WTC11 (cell line): ENCODE measurements at regions not wholly inside any gene's neighbourhood (a gene's known extent, or its start where the extent isn't known, plus 50 kb on each side); places are given as distances from the start of the nearest gene placed in this dataset.

Experiments used
- ATAC-seq: fragments of 200-7000 bp; cut with Tn5 transposase; 2 replicates; pipeline ENCODE4 v1.10.0; 2021; ENCODE audit warnings: mild to moderate bottlenecking, moderate library complexity
- CTCF ChIA-PET: fragments of 300-600 bp; sonication (Branson Sonifier 250); formaldehyde crosslinking; loops from one replicate; lab custom pipeline; 2021; ENCODE audit warnings: antibody characterized with exemption; lab: Charles Lee
- POLR2A ChIA-PET: fragments of 350-600 bp; sonication (Branson Sonifier 250); formaldehyde crosslinking; loops from one replicate; lab custom pipeline; 2021; ENCODE audit warnings: antibody characterized with exemption; lab: Charles Lee
- DNase-seq: peaks from one replicate; pipeline ENCODE4 v3.0.0; 2021; ENCODE audit warnings: low spot score
- H3K27ac Mint-ChIP-seq: 2 replicates; pipeline ENCODE4 v1.8.0; 2021; ENCODE audit warnings: mixed read lengths
- H3K27me3 Mint-ChIP-seq: 2 replicates; pipeline ENCODE4 v1.8.0; 2021; ENCODE audit warnings: low read depth, mild to moderate bottlenecking, moderate library complexity, mixed read lengths
- H3K36me3 Mint-ChIP-seq: 2 replicates; pipeline ENCODE4 v1.8.0; 2021; ENCODE audit warnings: mixed read lengths
- H3K4me1 Mint-ChIP-seq: 2 replicates; pipeline ENCODE4 v1.8.0; 2022; ENCODE audit warnings: mixed read lengths
- H3K4me3 Mint-ChIP-seq: 2 replicates; pipeline ENCODE4 v1.8.0; 2021; ENCODE audit warnings: mild to moderate bottlenecking, moderate library complexity, mixed read lengths
- H3K9me3 Mint-ChIP-seq: 2 replicates; pipeline ENCODE4 v1.8.0; 2021; ENCODE audit warnings: mixed read lengths
- E2F4 ChIP-seq: sonication (generic); formaldehyde crosslinking; IDR thresholded peaks from 2 replicates; pipeline ENCODE4 v1.8.1; 2022; ENCODE audit warnings: low read depth, mild to moderate bottlenecking, moderate library complexity, missing genetic modification reagents, borderline replicate concordance
- FOXP1 ChIP-seq: sonication (generic); formaldehyde crosslinking; IDR thresholded peaks from 2 replicates; pipeline ENCODE4 v1.8.0; 2022; ENCODE audit warnings: missing genetic modification reagents, mild to moderate bottlenecking, moderate library complexity, borderline replicate concordance
- GTF2I ChIP-seq: fragments of 250-450 bp; sonication (Bioruptor Pico); conservative IDR thresholded peaks from 2 replicates; pipeline ENCODE4 v1.4.0; 2021; ENCODE audit warnings: mild to moderate bottlenecking
- HMGXB4 ChIP-seq: sonication (generic); formaldehyde crosslinking; IDR thresholded peaks from 2 replicates; pipeline ENCODE4 v1.8.1; 2023; ENCODE audit warnings: mild to moderate bottlenecking, moderate library complexity, missing genetic modification reagents
- IRF2 ChIP-seq: sonication (generic); formaldehyde crosslinking; IDR thresholded peaks from 2 replicates; pipeline ENCODE4 v1.8.0; 2022; ENCODE audit warnings: low read depth, missing genetic modification reagents, borderline replicate concordance
- MXD4 ChIP-seq: fragments of 250-450 bp; sonication (Bioruptor Pico); IDR thresholded peaks from 2 replicates; pipeline ENCODE4 v1.8.0; 2021; ENCODE audit warnings: mild to moderate bottlenecking, moderate library complexity, borderline replicate concordance
- NFYB ChIP-seq: sonication (generic); formaldehyde crosslinking; conservative IDR thresholded peaks from 2 replicates; pipeline ENCODE4 v1.8.0; 2022; ENCODE audit warnings: low read depth, missing genetic modification reagents
- OVOL2 ChIP-seq: fragments of 250-450 bp; sonication (Bioruptor Pico); IDR thresholded peaks from 2 replicates; pipeline ENCODE4 v1.9.0; 2021; ENCODE audit warnings: mild to moderate bottlenecking, borderline replicate concordance
- RORB ChIP-seq: fragments of 250-450 bp; sonication (Bioruptor Pico); IDR thresholded peaks from 2 replicates; pipeline ENCODE4 v1.9.0; 2021; ENCODE audit warnings: mild to moderate bottlenecking
- SOX15 ChIP-seq: fragments of 250-450 bp; sonication (Bioruptor Pico); IDR thresholded peaks from 2 replicates; pipeline ENCODE4 v1.9.0; 2021; ENCODE audit warnings: mild to moderate bottlenecking
- TP53 ChIP-seq: sonication (generic); formaldehyde crosslinking; IDR thresholded peaks from 2 replicates; pipeline ENCODE4 v1.8.1; 2023; ENCODE audit warnings: mild to moderate bottlenecking, missing genetic modification reagents
- ZNF232 ChIP-seq: sonication (generic); formaldehyde crosslinking; IDR thresholded peaks from 2 replicates; pipeline ENCODE4 v1.8.0; 2022; ENCODE audit warnings: mild to moderate bottlenecking, missing genetic modification reagents
- ZNF396 ChIP-seq: fragments of 250-450 bp; sonication (Bioruptor Pico); IDR thresholded peaks from 2 replicates; pipeline ENCODE4 v1.8.0; 2021; ENCODE audit warnings: mild to moderate bottlenecking, moderate library complexity, borderline replicate concordance
- TF ChIP-seq, protein P1 (sequence below): fragments of 250-450 bp; sonication (Bioruptor Pico); IDR thresholded peaks from 2 replicates; pipeline ENCODE4 v1.8.0; 2021; ENCODE audit warnings: mild to moderate bottlenecking
- TF ChIP-seq, protein P2 (sequence below): sonication (generic); formaldehyde crosslinking; IDR thresholded peaks from 2 replicates; pipeline ENCODE4 v1.8.1; 2022; ENCODE audit warnings: mild to moderate bottlenecking, missing genetic modification reagents, moderate library complexity, borderline replicate concordance
- TF ChIP-seq, protein P3 (sequence below): fragments of 250-450 bp; sonication (Bioruptor Pico); IDR thresholded peaks from 2 replicates; pipeline ENCODE4 v2.1.2; 2022; ENCODE audit warnings: mild to moderate bottlenecking, moderate library complexity
- TF ChIP-seq, protein P4 (sequence below): sonication (generic); formaldehyde crosslinking; IDR thresholded peaks from 2 replicates; pipeline ENCODE4 v1.8.0; 2023; ENCODE audit warnings: mild to moderate bottlenecking, missing genetic modification reagents
- TF ChIP-seq, protein P5 (sequence below): sonication (generic); formaldehyde crosslinking; IDR thresholded peaks from 2 replicates; pipeline ENCODE4 v1.8.1; 2022; ENCODE audit warnings: low read depth, missing genetic modification reagents, borderline replicate concordance

DNA sequence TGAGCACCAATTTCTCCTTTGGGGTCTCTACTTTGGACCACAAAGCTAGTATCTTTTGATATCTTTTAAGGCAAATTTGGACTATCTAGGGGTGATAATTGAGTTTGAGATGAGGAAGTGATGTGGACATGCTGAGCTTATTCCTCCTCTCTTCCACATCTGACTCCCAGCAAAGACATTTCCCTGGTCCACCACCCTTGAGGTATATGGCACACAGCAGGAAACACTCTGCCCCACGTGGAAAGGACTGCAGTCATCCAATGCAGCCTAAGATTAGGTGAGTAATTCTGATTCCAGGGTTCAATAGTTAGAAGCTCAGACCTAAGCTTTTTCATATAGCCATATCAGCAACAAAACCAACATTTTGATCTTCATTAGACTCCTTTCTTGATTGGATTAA is 290.1 kb upstream of the CHAC2 start:
- peaks cover 3% of the 10 kb centered on the region; the same call in 1 of the 2 replicates for H3K36me3 Mint-ChIP-seq
- TF ChIP-seq MXD4 (CRISPR knock-in tag) (no peak), SOX15 (CRISPR knock-in tag) (no peak), ZNF396 (CRISPR knock-in tag) (no peak)
- TF ChIP-seq, protein P1, sequence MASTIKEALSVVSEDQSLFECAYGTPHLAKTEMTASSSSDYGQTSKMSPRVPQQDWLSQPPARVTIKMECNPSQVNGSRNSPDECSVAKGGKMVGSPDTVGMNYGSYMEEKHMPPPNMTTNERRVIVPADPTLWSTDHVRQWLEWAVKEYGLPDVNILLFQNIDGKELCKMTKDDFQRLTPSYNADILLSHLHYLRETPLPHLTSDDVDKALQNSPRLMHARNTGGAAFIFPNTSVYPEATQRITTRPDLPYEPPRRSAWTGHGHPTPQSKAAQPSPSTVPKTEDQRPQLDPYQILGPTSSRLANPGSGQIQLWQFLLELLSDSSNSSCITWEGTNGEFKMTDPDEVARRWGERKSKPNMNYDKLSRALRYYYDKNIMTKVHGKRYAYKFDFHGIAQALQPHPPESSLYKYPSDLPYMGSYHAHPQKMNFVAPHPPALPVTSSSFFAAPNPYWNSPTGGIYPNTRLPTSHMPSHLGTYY (CRISPR knock-in tag), result no peak
- H3K4me1 Mint-ChIP-seq, result peaks cover 5% of the 10 kb centered on the region; the same call in 1 of the 2 replicates
- CTCF ChIA-PET, result no interaction called here
- POLR2A ChIA-PET, result interaction anchor here (0.5 to 0.9 kb wide), 2 partner anchors 29 to 293 kb away, joined by 3 to 4 read pairs; no protein-coding TSS in a partner anchor
- H3K27me3 Mint-ChIP-seq, result no peaks in the 10 kb centered on the region
- DNase-seq (no peak), ATAC-seq (no peak)
- no peak overlapping the region for H3K27ac Mint-ChIP-seq
- H3K4me3 Mint-ChIP-seq, result no peak overlapping the region
- peaks cover 7% of the 10 kb centered on the region for H3K9me3 Mint-ChIP-seq

GRCh38 chr2:53476834-53477233 is 290.8 kb upstream of the CHAC2 start:
- H3K36me3 Mint-ChIP-seq, result no peaks in the 10 kb centered on the region
- H3K4me1 Mint-ChIP-seq, result peaks cover 5% of the 10 kb centered on the region; the same call in 1 of the 2 replicates
- ATAC-seq, result no peak
- no peak for DNase-seq
- H3K4me3 Mint-ChIP-seq, result no peak overlapping the region
- peaks cover 3% of the 10 kb centered on the region; the same call in 1 of the 2 replicates for H3K9me3 Mint-ChIP-seq
- CTCF ChIA-PET, result no interaction called here
- no peak overlapping the region for H3K27ac Mint-ChIP-seq
- POLR2A ChIA-PET, result no interaction called here
- no peaks in the 10 kb centered on the region for H3K27me3 Mint-ChIP-seq
- TF ChIP-seq RORB (CRISPR knock-in tag), result no peak

DNA sequence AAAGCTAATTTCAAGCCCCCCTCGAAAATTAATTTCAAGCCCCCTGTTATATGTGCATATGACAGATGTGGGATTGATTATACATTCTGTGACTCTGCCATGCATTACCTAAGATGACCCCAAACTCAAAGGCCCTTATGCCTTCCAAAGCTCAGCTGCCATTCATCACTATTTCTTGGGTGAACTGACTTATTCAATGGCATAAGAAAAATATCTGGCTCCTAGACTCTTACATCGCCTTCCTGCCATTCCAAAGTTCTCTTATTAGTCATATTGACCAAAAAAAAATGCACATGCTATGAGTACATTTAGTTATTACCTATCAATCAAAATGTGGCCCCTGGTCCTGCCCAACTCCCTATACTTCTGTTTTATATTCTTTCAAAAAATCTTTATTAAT is 291.8 kb upstream of the CHAC2 start:
- POLR2A ChIA-PET, result no interaction called here
- no peak overlapping the region for H3K4me3 Mint-ChIP-seq
- peaks cover 5% of the 10 kb centered on the region; the same call in 1 of the 2 replicates for H3K4me1 Mint-ChIP-seq
- H3K27ac Mint-ChIP-seq, result no peak overlapping the region
- no peaks in the 10 kb centered on the region for H3K27me3 Mint-ChIP-seq
- peaks cover 3% of the 10 kb centered on the region; the same call in 1 of the 2 replicates for H3K9me3 Mint-ChIP-seq
- no peak for ATAC-seq
- CTCF ChIA-PET, result no interaction called here
- no peak for DNase-seq
- H3K36me3 Mint-ChIP-seq, result no peaks in the 10 kb centered on the region
- TF ChIP-seq, protein P2, sequence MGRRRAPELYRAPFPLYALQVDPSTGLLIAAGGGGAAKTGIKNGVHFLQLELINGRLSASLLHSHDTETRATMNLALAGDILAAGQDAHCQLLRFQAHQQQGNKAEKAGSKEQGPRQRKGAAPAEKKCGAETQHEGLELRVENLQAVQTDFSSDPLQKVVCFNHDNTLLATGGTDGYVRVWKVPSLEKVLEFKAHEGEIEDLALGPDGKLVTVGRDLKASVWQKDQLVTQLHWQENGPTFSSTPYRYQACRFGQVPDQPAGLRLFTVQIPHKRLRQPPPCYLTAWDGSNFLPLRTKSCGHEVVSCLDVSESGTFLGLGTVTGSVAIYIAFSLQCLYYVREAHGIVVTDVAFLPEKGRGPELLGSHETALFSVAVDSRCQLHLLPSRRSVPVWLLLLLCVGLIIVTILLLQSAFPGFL (CRISPR knock-in tag), result no peak
- TF ChIP-seq, protein P3, sequence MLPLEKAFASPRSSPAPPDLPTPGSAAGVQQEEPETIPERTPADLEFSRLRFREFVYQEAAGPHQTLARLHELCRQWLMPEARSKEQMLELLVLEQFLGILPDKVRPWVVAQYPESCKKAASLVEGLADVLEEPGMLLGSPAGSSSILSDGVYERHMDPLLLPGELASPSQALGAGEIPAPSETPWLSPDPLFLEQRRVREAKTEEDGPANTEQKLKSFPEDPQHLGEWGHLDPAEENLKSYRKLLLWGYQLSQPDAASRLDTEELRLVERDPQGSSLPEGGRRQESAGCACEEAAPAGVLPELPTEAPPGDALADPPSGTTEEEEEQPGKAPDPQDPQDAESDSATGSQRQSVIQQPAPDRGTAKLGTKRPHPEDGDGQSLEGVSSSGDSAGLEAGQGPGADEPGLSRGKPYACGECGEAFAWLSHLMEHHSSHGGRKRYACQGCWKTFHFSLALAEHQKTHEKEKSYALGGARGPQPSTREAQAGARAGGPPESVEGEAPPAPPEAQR (CRISPR knock-in tag), result no peak
- TF ChIP-seq OVOL2 (CRISPR knock-in tag), result no peak
- no peak for TF ChIP-seq FOXP1
- TF ChIP-seq E2F4 (CRISPR knock-in tag), result no peak
- TF ChIP-seq TP53, result no peak
- TF ChIP-seq, protein P4, sequence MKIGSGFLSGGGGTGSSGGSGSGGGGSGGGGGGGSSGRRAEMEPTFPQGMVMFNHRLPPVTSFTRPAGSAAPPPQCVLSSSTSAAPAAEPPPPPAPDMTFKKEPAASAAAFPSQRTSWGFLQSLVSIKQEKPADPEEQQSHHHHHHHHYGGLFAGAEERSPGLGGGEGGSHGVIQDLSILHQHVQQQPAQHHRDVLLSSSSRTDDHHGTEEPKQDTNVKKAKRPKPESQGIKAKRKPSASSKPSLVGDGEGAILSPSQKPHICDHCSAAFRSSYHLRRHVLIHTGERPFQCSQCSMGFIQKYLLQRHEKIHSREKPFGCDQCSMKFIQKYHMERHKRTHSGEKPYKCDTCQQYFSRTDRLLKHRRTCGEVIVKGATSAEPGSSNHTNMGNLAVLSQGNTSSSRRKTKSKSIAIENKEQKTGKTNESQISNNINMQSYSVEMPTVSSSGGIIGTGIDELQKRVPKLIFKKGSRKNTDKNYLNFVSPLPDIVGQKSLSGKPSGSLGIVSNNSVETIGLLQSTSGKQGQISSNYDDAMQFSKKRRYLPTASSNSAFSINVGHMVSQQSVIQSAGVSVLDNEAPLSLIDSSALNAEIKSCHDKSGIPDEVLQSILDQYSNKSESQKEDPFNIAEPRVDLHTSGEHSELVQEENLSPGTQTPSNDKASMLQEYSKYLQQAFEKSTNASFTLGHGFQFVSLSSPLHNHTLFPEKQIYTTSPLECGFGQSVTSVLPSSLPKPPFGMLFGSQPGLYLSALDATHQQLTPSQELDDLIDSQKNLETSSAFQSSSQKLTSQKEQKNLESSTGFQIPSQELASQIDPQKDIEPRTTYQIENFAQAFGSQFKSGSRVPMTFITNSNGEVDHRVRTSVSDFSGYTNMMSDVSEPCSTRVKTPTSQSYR (CRISPR knock-in tag), result no peak
- TF ChIP-seq HMGXB4, result no peak
- TF ChIP-seq, protein P5, sequence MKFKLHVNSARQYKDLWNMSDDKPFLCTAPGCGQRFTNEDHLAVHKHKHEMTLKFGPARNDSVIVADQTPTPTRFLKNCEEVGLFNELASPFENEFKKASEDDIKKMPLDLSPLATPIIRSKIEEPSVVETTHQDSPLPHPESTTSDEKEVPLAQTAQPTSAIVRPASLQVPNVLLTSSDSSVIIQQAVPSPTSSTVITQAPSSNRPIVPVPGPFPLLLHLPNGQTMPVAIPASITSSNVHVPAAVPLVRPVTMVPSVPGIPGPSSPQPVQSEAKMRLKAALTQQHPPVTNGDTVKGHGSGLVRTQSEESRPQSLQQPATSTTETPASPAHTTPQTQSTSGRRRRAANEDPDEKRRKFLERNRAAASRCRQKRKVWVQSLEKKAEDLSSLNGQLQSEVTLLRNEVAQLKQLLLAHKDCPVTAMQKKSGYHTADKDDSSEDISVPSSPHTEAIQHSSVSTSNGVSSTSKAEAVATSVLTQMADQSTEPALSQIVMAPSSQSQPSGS (CRISPR knock-in tag), result no peak
- no peak for TF ChIP-seq IRF2 (CRISPR knock-in tag)
- TF ChIP-seq ZNF232, result no peak
- TF ChIP-seq ZNF396 (CRISPR knock-in tag), result no peak
- no peak for TF ChIP-seq GTF2I
- TF ChIP-seq, protein P1 (CRISPR knock-in tag), result no peak
- TF ChIP-seq NFYB, result no peak
